ENCODE measurements at regions not wholly inside any gene's neighbourhood (a gene's known extent, or its start where the extent isn't known, plus 50 kb on each side); places are given as distances from the start of the nearest gene placed in this dataset.
"Not testable (repeated sequence)": the region's sequence is repeated elsewhere in the genome, so short reads cannot be mapped to it uniquely, and the experiment has no call there.

- no peak for DNase-seq
These were observed 92.4 kb upstream of the TGM3 start for GRCh38 chr20:2203436-2203835.

GRCh38 chr20:2204021-2204420 is 91.8 kb upstream of the TGM3 start:
- DNase-seq: no peak

- peak; percentile 81 for DNase-seq
These were observed 88.6 kb upstream of the TGM3 start for GRCh38 chr20:2206957-2207769.

- no peak for DNase-seq
These were observed 88.1 kb upstream of the TGM3 start for GRCh38 chr20:2207770-2208097.

DNA sequence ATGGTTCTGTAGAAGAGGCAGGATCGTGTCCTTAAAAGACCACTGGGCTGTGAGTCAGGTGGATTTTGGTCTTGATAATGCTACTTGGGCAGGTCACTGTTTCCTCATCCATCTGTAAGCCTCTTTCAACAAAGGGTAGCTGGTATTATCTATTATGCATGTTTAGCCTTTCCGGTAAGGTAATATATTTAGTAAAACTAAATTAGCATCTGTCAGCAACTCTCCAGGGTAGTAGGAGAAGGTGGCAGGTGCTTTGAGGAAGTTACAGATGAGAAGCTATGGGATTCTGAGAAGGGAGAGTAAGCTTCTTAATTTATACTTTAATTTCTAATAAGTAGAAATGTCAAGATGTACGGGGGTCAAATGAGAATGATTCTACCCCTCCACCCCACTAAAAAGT is 86.9 kb upstream of the TGM3 start:
- DNase-seq: no peak

DNA sequence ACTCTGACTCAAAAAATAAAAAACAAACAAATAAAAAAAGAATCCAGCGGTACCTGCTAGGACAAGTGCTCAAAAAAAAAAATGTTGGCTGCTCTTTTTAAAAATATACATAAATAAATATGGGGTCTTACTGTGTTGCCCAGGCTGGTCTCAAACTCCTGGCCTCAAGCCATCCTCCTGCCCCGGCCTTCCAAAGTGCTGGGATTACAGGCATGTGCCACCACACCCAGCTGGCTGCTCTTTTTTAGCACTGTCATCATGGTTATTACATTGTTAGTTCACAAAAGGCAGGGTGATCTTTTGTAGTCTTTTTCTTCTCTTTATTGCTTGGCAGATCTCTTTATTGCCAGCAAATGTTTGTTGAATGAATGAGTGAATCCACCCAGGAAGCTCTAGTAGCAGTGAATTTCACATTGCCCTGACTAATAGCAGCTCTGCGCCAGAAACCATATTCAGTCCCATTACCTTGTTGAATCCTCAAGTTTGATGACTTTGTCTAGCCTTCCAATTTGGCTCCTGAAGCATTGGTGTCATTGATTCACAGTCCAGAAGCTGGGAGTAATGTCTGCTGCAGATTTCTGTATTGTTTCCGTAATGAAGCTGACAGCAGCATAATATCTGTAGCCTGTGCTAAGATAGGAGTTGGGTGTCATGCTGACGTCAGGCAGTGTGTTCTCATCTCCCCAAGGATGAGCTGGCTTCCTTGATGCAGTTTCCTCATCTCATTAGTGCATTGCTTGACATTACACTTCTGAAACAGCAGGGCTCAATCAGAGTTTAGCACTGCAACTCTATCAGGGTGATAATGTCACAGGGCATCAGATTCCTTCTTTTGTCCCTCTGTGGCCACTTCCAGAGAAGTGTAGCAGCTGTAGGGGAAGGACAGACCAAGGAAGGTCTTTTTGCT is 84.9 kb upstream of the TGM3 start:
- DNase-seq: no peak

DNA sequence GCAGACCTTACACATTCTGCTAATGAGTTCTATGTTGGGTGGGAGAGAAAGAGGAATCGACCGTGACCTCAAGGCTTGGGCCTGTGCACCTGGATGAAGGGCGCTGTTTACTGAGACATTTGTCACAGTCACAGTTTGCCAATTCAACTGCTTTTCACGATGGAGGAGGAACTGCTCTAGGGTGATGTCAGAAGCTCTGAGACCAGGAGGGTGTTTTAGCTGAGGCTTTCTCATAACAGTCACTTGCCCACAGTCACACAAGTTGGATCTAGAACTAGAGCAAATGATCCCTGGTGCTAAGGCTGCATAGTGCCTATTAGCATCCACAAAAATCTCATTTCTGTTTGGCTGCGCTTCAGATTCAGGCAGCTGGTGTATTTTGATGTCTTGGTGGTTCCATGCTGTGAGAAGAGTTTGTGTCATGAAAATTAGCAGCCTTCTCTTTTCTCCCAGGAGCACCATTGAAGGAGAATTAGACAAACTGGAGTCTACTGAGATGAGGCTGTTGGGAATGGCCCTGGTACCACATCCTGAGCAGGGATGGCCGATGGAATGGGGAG is 83.3 kb upstream of the TGM3 start:
- no peak for DNase-seq

- no peak for DNase-seq
These were observed 82.4 kb upstream of the TGM3 start for GRCh38 chr20:2213401-2213800.

DNA sequence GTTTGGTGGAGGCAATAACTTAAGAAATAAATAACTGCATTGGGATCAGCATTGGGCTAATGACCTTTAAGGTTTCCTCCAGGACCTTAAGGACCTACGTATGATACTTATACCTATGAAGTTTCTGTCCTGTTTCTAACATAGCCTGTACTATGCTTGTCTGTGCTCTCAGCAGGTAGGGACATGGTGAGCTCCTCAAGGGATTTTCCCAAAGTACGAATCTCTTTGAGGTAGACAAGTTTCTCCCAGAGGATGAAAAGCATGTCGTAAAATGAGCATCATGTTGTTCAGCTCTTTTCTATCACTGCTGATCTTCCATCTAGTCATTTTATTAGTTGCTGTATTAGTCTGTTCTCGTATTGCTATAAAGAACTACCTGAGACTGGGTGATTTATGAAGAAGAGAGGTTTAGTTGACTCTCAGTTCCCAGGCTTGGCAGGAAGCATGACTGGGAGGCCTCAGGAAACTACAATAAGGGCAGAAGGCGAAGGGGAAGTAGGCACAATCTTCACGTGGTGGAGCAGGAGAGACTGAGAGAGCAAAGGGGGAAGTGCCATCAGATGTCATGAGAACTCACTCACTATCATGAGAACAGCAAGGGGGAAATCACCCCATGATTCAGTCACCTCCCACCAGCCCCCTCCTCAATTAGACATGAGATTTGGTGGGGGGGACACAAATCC is 77.8 kb upstream of the TGM3 start:
- peak; percentile 2 for DNase-seq

DNA sequence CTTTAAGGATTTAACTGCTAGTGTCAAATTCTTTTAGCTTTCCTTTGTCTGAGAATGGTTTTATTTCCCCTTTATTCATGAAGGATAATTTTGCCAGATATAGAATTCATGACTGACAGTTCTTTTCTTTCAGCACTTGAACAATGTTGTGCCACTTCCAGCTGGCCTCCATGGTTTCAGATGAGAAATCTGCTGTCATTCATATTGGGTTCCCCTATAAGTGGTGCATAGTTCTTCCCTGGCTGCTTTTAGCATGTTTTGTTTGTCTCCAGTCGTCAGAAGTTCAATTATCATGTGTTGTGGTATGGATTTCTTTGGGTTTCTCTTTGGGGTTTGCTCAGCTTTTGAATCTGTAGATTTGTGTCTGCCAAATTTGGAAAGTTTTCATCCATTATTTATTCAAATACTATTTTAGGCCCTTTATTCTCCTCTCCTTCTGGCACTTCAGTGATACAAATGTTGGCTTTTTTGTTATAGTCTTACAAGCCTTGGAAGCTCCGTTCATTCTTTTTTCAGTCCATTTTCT is 76.3 kb upstream of the TGM3 start:
- DNase-seq: no peak

- DNase-seq: no peak
These were observed 75.5 kb upstream of the TGM3 start for GRCh38 chr20:2220298-2220697.

- no peak for DNase-seq
These were observed 73.9 kb upstream of the TGM3 start for GRCh38 chr20:2221921-2222320.

DNA sequence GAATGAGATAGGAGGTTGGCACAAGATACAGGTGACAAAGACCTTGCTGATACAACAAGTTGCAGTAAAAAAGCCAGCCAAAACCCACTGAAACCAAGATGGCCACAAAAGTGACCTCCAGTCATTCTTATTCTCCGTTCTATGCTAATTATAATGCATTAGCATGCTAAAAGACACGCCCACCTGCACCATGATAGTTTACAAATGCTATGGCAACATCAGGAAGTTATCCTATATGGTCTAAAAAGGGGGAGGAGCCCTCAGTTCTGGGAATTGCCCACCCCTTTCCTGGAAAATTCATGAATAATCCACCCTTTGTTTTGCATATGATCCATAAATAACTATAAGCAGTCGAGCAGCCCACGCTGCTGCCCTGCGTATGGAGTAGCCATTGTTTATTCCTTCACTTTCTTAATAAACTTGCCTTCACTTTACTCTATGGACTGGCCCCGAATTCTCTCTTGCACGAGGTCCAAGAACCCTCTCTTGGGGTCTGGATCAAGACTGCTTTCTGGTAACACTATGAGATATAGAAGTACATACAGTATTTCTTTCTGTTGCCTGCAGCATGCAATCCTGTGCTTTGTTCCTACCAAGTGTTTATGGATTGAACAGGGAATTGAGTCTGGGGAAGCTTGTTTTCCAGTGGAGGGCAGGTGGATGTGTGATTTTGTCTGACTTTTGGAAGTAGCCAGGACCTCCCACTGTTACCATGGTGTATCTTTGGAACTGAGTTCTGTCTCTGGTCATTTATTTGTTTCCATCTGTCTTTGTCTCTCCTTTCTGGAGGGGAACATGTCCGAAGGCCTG is 72.0 kb upstream of the TGM3 start:
- DNase-seq: no peak

DNA sequence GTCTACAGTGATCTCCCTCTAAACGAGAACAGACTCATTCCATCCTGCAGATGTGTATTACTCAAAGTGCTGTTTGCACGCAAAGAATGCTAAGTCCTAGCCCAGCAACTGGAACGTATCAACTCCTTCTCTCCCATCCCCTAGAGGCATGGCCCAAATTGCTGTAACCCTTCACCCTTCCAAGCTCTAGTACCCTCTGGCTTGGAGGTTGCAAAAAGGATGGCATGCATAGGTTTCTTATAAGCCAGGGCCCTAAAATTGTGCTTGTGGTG is 71.5 kb upstream of the TGM3 start:
- no peak for DNase-seq

- DNase-seq: not testable (repeated sequence)
These were observed 68.5 kb upstream of the TGM3 start for GRCh38 chr20:2227285-2227684.

DNA sequence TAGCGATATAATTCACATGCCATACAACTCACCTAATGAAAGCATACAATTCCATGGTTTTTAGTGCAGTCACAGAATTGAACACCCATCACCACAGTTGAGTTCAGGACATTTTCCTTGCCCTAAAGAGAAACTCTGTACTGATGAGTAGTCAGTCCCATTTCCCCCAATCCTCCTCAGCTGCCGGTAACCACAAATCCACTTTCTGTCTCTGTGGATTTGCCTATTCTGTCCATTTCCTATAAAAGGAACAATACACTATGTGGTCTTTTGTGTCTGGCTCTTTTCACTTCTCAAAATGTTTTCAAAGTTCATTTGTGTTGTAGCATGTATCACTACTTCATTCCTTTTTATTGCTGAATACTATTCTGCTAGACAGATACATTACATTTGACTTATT is 67.9 kb upstream of the TGM3 start:
- no peak for DNase-seq

DNA sequence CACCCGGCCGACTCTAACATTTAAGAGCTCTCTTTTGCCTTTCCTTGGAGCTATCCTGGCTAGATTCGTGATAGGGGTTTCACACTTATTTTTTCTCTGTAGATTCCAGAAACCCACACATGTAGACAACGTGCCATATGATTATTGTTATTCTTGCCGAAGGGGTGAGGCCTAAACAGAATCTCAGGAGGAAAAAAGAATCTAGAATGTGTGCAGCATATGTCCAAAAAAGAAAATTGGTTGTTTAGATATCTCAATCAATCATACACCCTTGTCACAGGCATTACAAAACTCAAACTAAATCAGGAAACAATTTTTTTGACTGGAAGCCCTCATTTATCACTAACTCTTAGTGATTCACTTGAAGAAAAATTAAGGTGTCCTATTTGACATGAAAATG is 66.9 kb upstream of the TGM3 start:
- DNase-seq: no peak

DNA sequence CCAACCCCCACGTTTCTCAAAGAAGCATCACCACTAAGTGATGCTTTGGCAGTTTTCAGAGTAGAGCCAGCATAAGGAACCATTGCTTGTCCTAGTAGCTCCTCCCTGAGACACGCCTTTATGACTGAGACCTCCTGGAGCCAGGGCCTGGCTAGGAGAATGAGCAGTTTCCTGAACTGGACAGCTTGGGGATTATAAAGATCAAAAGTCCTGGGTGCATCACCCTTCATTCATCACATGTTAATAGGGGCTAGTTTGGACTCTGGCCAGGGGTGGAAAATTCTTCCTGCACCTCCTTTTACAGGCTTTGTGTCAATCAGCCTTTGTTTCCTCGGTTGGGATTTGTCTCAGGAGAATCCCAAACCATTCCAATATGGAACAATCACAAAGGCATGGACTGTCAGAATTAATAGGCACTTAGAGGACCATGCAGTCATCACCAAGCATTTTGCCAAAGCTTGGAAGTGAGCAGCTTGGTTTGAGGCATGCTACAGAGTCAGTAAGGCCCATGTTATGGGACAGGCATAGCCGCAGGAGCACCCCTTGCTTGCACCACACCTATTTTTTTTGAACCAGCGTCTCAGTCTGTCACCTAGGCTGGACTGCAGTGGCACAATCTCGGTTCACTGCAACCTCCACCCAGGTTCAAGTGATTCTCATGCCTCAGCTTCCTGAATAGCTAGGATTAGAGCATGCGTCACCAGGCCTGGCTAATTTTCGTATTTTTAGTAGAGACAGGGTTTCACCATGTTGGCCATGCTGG is 64.9 kb upstream of the TGM3 start:
- no peak for DNase-seq

DNA sequence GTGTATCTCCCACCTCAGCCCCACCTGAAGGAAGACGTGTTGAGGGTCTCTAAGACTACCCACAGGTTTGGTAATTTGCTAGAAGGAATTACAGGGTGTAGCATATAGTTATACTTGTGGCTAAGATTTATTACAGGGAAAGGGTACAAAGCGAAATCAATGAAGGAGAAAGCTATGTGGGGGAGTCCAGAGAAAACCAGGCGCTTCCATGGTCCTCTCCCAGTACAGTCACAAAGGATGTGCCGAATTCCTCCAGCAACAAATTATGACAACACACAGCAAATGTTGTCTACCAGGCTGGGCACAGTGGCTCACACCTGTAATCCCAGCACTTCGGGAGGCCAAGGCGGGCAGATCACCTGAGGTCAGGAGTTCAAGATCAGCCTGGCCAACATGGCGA is 64.1 kb upstream of the TGM3 start:
- DNase-seq: no peak

DNA sequence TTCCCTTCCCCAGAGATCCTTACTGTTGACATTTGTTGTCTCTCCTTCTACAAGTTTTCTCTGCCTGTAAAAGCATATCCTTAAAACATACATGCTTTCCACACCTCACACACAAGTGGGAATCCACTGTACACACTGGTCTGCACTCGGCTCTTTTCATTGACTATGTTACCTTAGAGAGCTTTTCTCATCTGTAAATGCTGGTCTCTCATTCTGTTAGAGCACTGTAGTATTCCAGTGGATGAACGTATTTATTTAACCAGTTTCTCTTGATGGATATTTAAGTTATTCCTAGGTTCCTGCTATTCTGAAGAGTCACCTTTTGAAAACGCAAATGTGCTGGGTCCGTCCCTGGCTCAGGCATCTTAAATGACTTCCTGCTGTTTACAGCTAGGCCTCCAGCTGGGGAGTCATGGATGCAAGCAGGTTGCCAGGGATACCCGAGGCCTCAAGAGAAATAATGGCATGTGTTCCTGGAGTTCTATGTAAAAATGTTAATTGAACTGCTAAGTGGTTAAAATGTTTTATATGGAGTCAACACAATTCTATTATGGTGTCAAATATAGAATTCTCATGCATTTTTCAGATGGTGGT is 61.1 kb upstream of the TGM3 start:
- DNase-seq: no peak

GRCh38 chr20:2236256-2236655 is 59.5 kb upstream of the TGM3 start:
- no peak for DNase-seq

Measured in activated T-cell treated with anti-CD3 and anti-CD28 coated beads for 4 hours (primary cell).